HEK293 (cell line): ENCODE measurements at regions not wholly inside any gene's neighbourhood (a gene's known extent, or its start where the extent isn't known, plus 50 kb on each side); places are given as distances from the start of the nearest gene placed in this dataset.

ENCODE experiments used
- CTCF ChIA-PET: fragments of 350-600 bp; formaldehyde crosslinking; extraction: SDS; loops from one replicate; lab custom pipeline; 2021; ENCODE audit warnings: antibody characterized with exemption; lab: Yijun Ruan, JAX
- POLR2A ChIA-PET: fragments of 300-600 bp; formaldehyde crosslinking; extraction: SDS; loops from one replicate; lab custom pipeline; 2020; ENCODE audit warnings: antibody characterized with exemption, inconsistent platforms; lab: Yijun Ruan, JAX
- H3K27ac ChIP-seq: fragments of 200-500 bp; sonication (Bioruptor generic); 2 replicates; pipeline ENCODE4 v1.5.1; 2014; ENCODE audit warnings: low read depth, low read length, control low read depth, inconsistent platforms; ENCODE audit errors: extremely low read depth
- H3K36me3 ChIP-seq, 2 experiments: fragments of 200-500 bp in 1 of 2; sonication (Bioruptor generic) in 1 of 2; 1 replicate in 1 of 2; 2 replicates in 1 of 2; pipeline ENCODE4 v1.5.1; 2014 to 2017; ENCODE audit warnings: inconsistent platforms in 2 of 2, low read length in 2 of 2; ENCODE audit not compliant: control insufficient read depth in 2 of 2, insufficient read depth in 1 of 2
- H3K4me1 ChIP-seq: fragments of 200-500 bp; sonication (Bioruptor generic); 2 replicates; pipeline ENCODE4 v1.5.1; 2014; ENCODE audit warnings: mild to moderate bottlenecking, low read length, inconsistent platforms; ENCODE audit not compliant: control insufficient read depth, insufficient read depth
- H3K4me3 ChIP-seq: 2 replicates; pipeline ENCODE4 v1.5.1; 2011; ENCODE audit warnings: low read depth, mild to moderate bottlenecking, control low read depth, low read length, moderate library complexity
- H3K9me3 ChIP-seq: fragments of 200-500 bp; sonication (Bioruptor generic); 2 replicates; pipeline ENCODE4 v1.5.1; 2014; ENCODE audit warnings: low read depth, low read length, inconsistent platforms; ENCODE audit not compliant: control insufficient read depth, insufficient read depth
- ELK4 ChIP-seq: IDR thresholded peaks from 2 replicates; pipeline ENCODE4 v1.6.1; 2011; ENCODE audit warnings: mild to moderate bottlenecking, low read depth, low read length, borderline replicate concordance
- OVOL3 ChIP-seq: fragments of 450-650 bp; formaldehyde crosslinking; IDR thresholded peaks from 2 replicates; pipeline ENCODE4 v1.5.1; 2016; ENCODE audit warnings: missing biosample characterization, missing genetic modification characterization
- PBX3 ChIP-seq: sonication (generic); formaldehyde crosslinking; IDR thresholded peaks from 2 replicates; pipeline ENCODE4 v1.8.1; 2022; ENCODE audit warnings: mild to moderate bottlenecking, moderate library complexity, missing genetic modification reagents
- PRDM1 ChIP-seq: fragments of 450-650 bp; formaldehyde crosslinking; IDR thresholded peaks from 2 replicates; pipeline ENCODE4; 2016; ENCODE audit warnings: missing biosample characterization, missing genetic modification characterization
- PRDM10 ChIP-seq: fragments of 450-650 bp; formaldehyde crosslinking; IDR thresholded peaks from 2 replicates; pipeline ENCODE4 v1.5.1; 2016; ENCODE audit warnings: missing biosample characterization, missing genetic modification characterization
- REST ChIP-seq: fragments of 450-650 bp; formaldehyde crosslinking; IDR thresholded peaks from 2 replicates; pipeline ENCODE4 v1.5.1; 2016; ENCODE audit warnings: missing biosample characterization, missing genetic modification characterization
- ZBTB49 ChIP-seq: fragments of 450-650 bp; formaldehyde crosslinking; IDR thresholded peaks from 2 replicates; pipeline ENCODE4 v1.5.1; 2016; ENCODE audit warnings: missing biosample characterization, missing genetic modification characterization, low read depth
- ZNF146 ChIP-seq: fragments of 450-650 bp; formaldehyde crosslinking; IDR thresholded peaks from 2 replicates; pipeline ENCODE4 v1.5.1; 2016; ENCODE audit warnings: missing biosample characterization, missing genetic modification characterization
- ZNF350 ChIP-seq: fragments of 450-650 bp; formaldehyde crosslinking; IDR thresholded peaks from 2 replicates; pipeline ENCODE4 v1.5.0; 2017; ENCODE audit warnings: missing biosample characterization, mild to moderate bottlenecking, missing genetic modification characterization
- ZNF473 ChIP-seq: fragments of 450-650 bp; formaldehyde crosslinking; IDR thresholded peaks from 2 replicates; pipeline ENCODE4 v1.5.1; 2017; ENCODE audit warnings: missing biosample characterization, missing genetic modification characterization
- ZNF585B ChIP-seq: fragments of 450-650 bp; formaldehyde crosslinking; IDR thresholded peaks from 2 replicates; pipeline ENCODE4 v1.5.1; 2016; ENCODE audit warnings: missing biosample characterization, missing genetic modification characterization
- ZNF600 ChIP-seq: fragments of 450-650 bp; formaldehyde crosslinking; IDR thresholded peaks from 2 replicates; pipeline ENCODE4 v1.5.1; 2016; ENCODE audit warnings: missing biosample characterization, missing genetic modification characterization
- ZNF621 ChIP-seq: fragments of 450-650 bp; formaldehyde crosslinking; IDR thresholded peaks from 2 replicates; pipeline ENCODE4 v1.5.1; 2017; ENCODE audit warnings: missing biosample characterization, missing genetic modification characterization
- ZNF629 ChIP-seq: fragments of 450-650 bp; formaldehyde crosslinking; IDR thresholded peaks from 2 replicates; pipeline ENCODE4 v1.5.1; 2017; ENCODE audit warnings: missing biosample characterization, missing genetic modification characterization
- ZNF843 ChIP-seq: fragments of 450-650 bp; formaldehyde crosslinking; IDR thresholded peaks from 2 replicates; pipeline ENCODE4 v1.5.1; 2016; ENCODE audit warnings: missing biosample characterization, missing genetic modification characterization

GRCh38 chr11:92480499-92480898 lies 255.9 kb downstream of the FAT3 start (continued):
- TF ChIP-seq ZBTB49 (tag by site-specific recombination) = no peak
- TF ChIP-seq ZNF350 (tag by site-specific recombination) = no peak
- no peak for TF ChIP-seq PBX3 (CRISPR knock-in tag)
- no peak for TF ChIP-seq OVOL3

- CTCF ChIA-PET = no interaction called here
- H3K9me3 ChIP-seq = no peaks in the 10 kb centered on the region
- no peaks in the 10 kb centered on the region for H3K4me1 ChIP-seq
- no peaks in the 10 kb centered on the region for H3K36me3 ChIP-seq
- POLR2A ChIA-PET = no interaction called here
- TF ChIP-seq REST (tag by site-specific recombination) = no peak
- no peak for TF ChIP-seq ZNF843 (tag by site-specific recombination)
- TF ChIP-seq ZNF473 (tag by site-specific recombination) = no peak
- no peak for TF ChIP-seq ZNF621 (tag by site-specific recombination)
- TF ChIP-seq ZNF600 = peak; percentile 46; the same call in 1 of the 2 replicates
- TF ChIP-seq ELK4 = no peak
- no peak for TF ChIP-seq ZNF585B (tag by site-specific recombination)
- no peak for TF ChIP-seq PRDM10 (tag by site-specific recombination)
- no peak for TF ChIP-seq ZNF146
- no peak for TF ChIP-seq ZNF629 (tag by site-specific recombination)
- peak; percentile 40; the same call in 1 of the 2 replicates for TF ChIP-seq PRDM1 (tag by site-specific recombination)
- TF ChIP-seq, all 188 proteins: peak for 2
- no peak overlapping the region for H3K27ac ChIP-seq
- no peak overlapping the region for H3K4me3 ChIP-seq
These were observed 258.0 kb downstream of the FAT3 start for GRCh38 chr11:92482492-92483060.
